Endothelial cell of umbilical vein (primary cell): ENCODE measurements at regions not wholly inside any gene's neighbourhood (a gene's known extent, or its start where the extent isn't known, plus 50 kb on each side); places are given as distances from the start of the nearest gene placed in this dataset.

Experiments
- BruUV-seq: library from RNA; stranded (reverse); fragments of 400-500 nt; replicated peaks from 2 replicates; lab custom pipeline; 2021; lab: Mats Ljungman, UMichigan
- CTCF ChIA-PET: fragments of 300-600, 350-600 bp; sonication (Branson Sonifier 250); formaldehyde crosslinking; loops from one replicate; lab custom pipeline; 2021; ENCODE audit warnings: antibody characterized with exemption, inconsistent platforms; lab: Charles Lee
- POLR2A ChIA-PET: fragments of 300-600, 350-600 bp; sonication (Branson Sonifier 250); formaldehyde crosslinking; loops from one replicate; lab custom pipeline; 2021; ENCODE audit warnings: antibody characterized with exemption, inconsistent platforms; lab: Charles Lee
- DNase-seq: peaks from one replicate; pipeline ENCODE4 v3.0.0-alpha.2; 2011; ENCODE audit warnings: low read depth, low spot score
- FAIRE-seq: peaks from 2 replicates; lab custom pipeline; 2011; peaks lifted over from hg19 to GRCh38; lab: Jason Lieb, UNC
- H2AFZ ChIP-seq: 2 replicates; pipeline ENCODE4 v1.6.0; 2012; ENCODE audit warnings: low read depth, low read length, control low read depth, inconsistent platforms
- H3K27ac ChIP-seq: 2 replicates; pipeline ENCODE4 v1.5.1; 2011; ENCODE audit warnings: low read depth, mild to moderate bottlenecking, control low read depth, low read length, moderate library complexity; ENCODE audit not compliant: insufficient read depth
- H3K27me3 ChIP-seq, 2 experiments: 2 replicates each; pipeline versions ENCODE4 v1.6.0 to v1.6.1; 2011; ENCODE audit warnings: low read length in 2 of 2, mixed read lengths in 1 of 2; ENCODE audit not compliant: control insufficient read depth in 2 of 2, insufficient read depth in 2 of 2
- H3K36me3 ChIP-seq, 2 experiments: 2 replicates in 1 of 2; 3 replicates in 1 of 2; pipeline ENCODE4 v1.5.1; 2011; ENCODE audit warnings: low read length in 2 of 2, mild to moderate bottlenecking in 1 of 2, moderate library complexity in 1 of 2; ENCODE audit not compliant: control insufficient read depth in 2 of 2, insufficient read depth in 2 of 2; ENCODE audit errors: extremely low read depth in 1 of 2
- H3K4me1 ChIP-seq: 3 replicates; pipeline ENCODE4 v1.5.1; 2011; ENCODE audit warnings: mild to moderate bottlenecking, low read length; ENCODE audit not compliant: control insufficient read depth, insufficient read depth; ENCODE audit errors: extremely low read depth
- H3K4me2 ChIP-seq: 2 replicates; pipeline ENCODE4 v1.6.1; 2011; ENCODE audit warnings: low read length, control low read depth, mixed read lengths; ENCODE audit not compliant: insufficient read depth
- H3K4me3 ChIP-seq, 3 experiments: fragments of 200-600 bp in 1 of 3; sonication (generic), shearing (Covaris generic) in 1 of 3; replicated peaks in 1 of 3; 2 replicates each; pipeline ENCODE4 v1.5.1; 2011 to 2016; ENCODE audit warnings: control low read depth in 3 of 3, low read length in 3 of 3, mild to moderate bottlenecking in 2 of 3, inconsistent platforms in 1 of 3, low read depth in 1 of 3, moderate library complexity in 1 of 3; ENCODE audit not compliant: insufficient read depth in 1 of 3
- H3K79me2 ChIP-seq: 2 replicates; pipeline ENCODE4 v1.6.0; 2012; ENCODE audit warnings: low read length, inconsistent platforms; ENCODE audit not compliant: control insufficient read depth, insufficient read depth
- H3K9ac ChIP-seq: replicated peaks from 2 replicates; pipeline ENCODE3; 2011; ENCODE audit warnings: low read length, control low read depth; ENCODE audit not compliant: insufficient read depth; ENCODE audit errors: extremely low read depth
- H3K9me1 ChIP-seq: replicated peaks from 3 replicates; pipeline ENCODE4 v1.6.0; 2011; ENCODE audit warnings: mild to moderate bottlenecking, low read length; ENCODE audit not compliant: control insufficient read depth, insufficient read depth; ENCODE audit errors: extremely low read depth
- H3K9me3 ChIP-seq: replicated peaks from 2 replicates; pipeline ENCODE4 v1.5.1; 2012; ENCODE audit warnings: low read length, inconsistent platforms; ENCODE audit not compliant: control insufficient read depth, insufficient read depth
- H4K20me1 ChIP-seq: replicated peaks from 2 replicates; pipeline ENCODE3; 2011; ENCODE audit warnings: mild to moderate bottlenecking, low read length; ENCODE audit not compliant: control insufficient read depth, insufficient read depth; ENCODE audit errors: extremely low read depth
- CTCF ChIP-seq, 2 donors: IDR thresholded peaks; 1 replicate in 1 of 2; 2 replicates in 1 of 2; pipeline ENCODE4 v1.5.1; 2011; ENCODE audit warnings: low read length in 2 of 2, mild to moderate bottlenecking in 2 of 2, moderate library complexity in 2 of 2, control low read depth in 1 of 2, inconsistent platforms in 1 of 2, low read depth in 1 of 2; ENCODE audit not compliant: insufficient read depth in 1 of 2; ENCODE audit errors: extremely low read depth in 1 of 2
- EZH2 ChIP-seq: IDR thresholded peaks from 2 replicates; pipeline ENCODE4 v1.6.1; 2012; ENCODE audit warnings: borderline replicate concordance, low read depth, mild to moderate bottlenecking, moderate library complexity, low read length, inconsistent platforms; ENCODE audit not compliant: severe bottlenecking
- FOS ChIP-seq: IDR thresholded peaks from 2 replicates; pipeline ENCODE4 v1.6.1; 2011; ENCODE audit warnings: mild to moderate bottlenecking, low read length, moderate library complexity, borderline replicate concordance; ENCODE audit not compliant: insufficient read depth
- GATA2 ChIP-seq: IDR thresholded peaks from 2 replicates; pipeline ENCODE4 v1.7.0; 2011; ENCODE audit warnings: low read depth, mild to moderate bottlenecking, moderate library complexity, mixed read lengths, low read length; ENCODE audit not compliant: insufficient read length, insufficient read depth
- JUN ChIP-seq: IDR thresholded peaks from 2 replicates; pipeline ENCODE4 v1.6.1; 2011; ENCODE audit warnings: borderline replicate concordance, low read depth; ENCODE audit not compliant: insufficient read length, insufficient read depth
- MAX ChIP-seq: IDR thresholded peaks from 2 replicates; pipeline ENCODE4 v1.6.1; 2011; ENCODE audit not compliant: insufficient read depth, insufficient read length
- MYC ChIP-seq: IDR thresholded peaks from one replicate; pipeline ENCODE4 v1.6.1; 2011; ENCODE audit warnings: mild to moderate bottlenecking, low read depth, low read length
- POLR2A ChIP-seq: IDR thresholded peaks from 2 replicates; pipeline ENCODE4 v1.6.1; 2012; ENCODE audit warnings: low read depth, mild to moderate bottlenecking, control low read depth, low read length
- POLR2AphosphoS5 ChIP-seq: IDR thresholded peaks from 2 replicates; pipeline ENCODE4 v1.6.1; 2012; ENCODE audit warnings: low read depth, mild to moderate bottlenecking, control low read depth, low read length, moderate library complexity; ENCODE audit not compliant: insufficient read depth
- dilution Hi-C: fragments of 300-500 bp; cut with MboI; formaldehyde crosslinking; loops from one replicate; pipeline ENCODE4 v1.15.0; 2019; ENCODE audit warnings: low sequenced_read_pairs; ENCODE audit not compliant: extremely low pct_ligation_motif_present
- intact Hi-C: fragments of 100-400 bp; cut with micrococcal nuclease; formaldehyde crosslinking; loops from one replicate; pipeline ENCODE4 v1.10.0; 2022

- FAIRE-seq (no peak), DNase-seq (no peak)
- POLR2A ChIA-PET, result no interaction called here
- Histone ChIP-seq H4K20me1 (no peaks in the 10 kb centered on the region), H3K36me3 (no peaks in the 10 kb centered on the region), H3K9ac (no peak overlapping the region), H3K9me3 (peaks cover 3% of the 10 kb centered on the region), H3K9me1 (no peaks in the 10 kb centered on the region), H2AFZ (no peak overlapping the region), H3K27ac (no peak overlapping the region), H3K79me2 (no peaks in the 10 kb centered on the region), H3K4me3 (no peak overlapping the region), H3K4me1 (no peaks in the 10 kb centered on the region), H3K4me2 (no peak overlapping the region), H3K27me3 (no peaks in the 10 kb centered on the region)
- no peak for TF ChIP-seq GATA2
- no peak for TF ChIP-seq EZH2
- no peak for TF ChIP-seq FOS
- no peak for TF ChIP-seq JUN
- TF ChIP-seq CTCF (IDR thresholded peaks at IDR 0.05; ENCODE audit: extremely low read depth in 1 of 2, insufficient read depth in 1 of 2, low read depth in 1 of 2, low read length in 2 of 2), result no peak
- no peak for TF ChIP-seq POLR2AphosphoS5
- TF ChIP-seq POLR2A, result no peak
- no peak for TF ChIP-seq MYC
- no peak for TF ChIP-seq MAX
- BruUV-seq, result no TSS peak
- intact Hi-C loops (no loop called here), dilution Hi-C loops (no loop called here)
- CTCF ChIA-PET, result interaction anchor here (0.9 kb wide), 1 partner anchor 64 kb away, joined by 3 read pairs; no protein-coding TSS in a partner anchor
Measured at GRCh38 chr12:61808856-61809255, 451.3 kb upstream of the USP15 start.
